Common myeloid progenitor, CD34-positive (primary cell): ENCODE measurements at regions not wholly inside any gene's neighbourhood (a gene's known extent, or its start where the extent isn't known, plus 50 kb on each side); places are given as distances from the start of the nearest gene placed in this dataset.

Experiments
- CTCF ChIA-PET: fragments of 350-600 bp; sonication (Branson Sonifier 250); formaldehyde crosslinking; loops from one replicate; lab custom pipeline; 2021; ENCODE audit warnings: antibody characterized with exemption; lab: Charles Lee
- POLR2A ChIA-PET: fragments of 350-600 bp; sonication (Branson Sonifier 250); formaldehyde crosslinking; loops from one replicate; lab custom pipeline; 2021; ENCODE audit warnings: antibody characterized with exemption; lab: Charles Lee
- DNase-seq, 3 donors: peaks; one replicate each; pipeline versions ENCODE4 v3.0.0 to v3.0.0-alpha.2; 2013
- H3K27ac ChIP-seq, 2 experiments: 1 replicate in 1 of 2; 2 replicates in 1 of 2; pipeline ENCODE4 v1.7.0; 2013; ENCODE audit warnings: inconsistent platforms in 2 of 2, low read length in 2 of 2, mild to moderate bottlenecking in 2 of 2, low read depth in 1 of 2, moderate library complexity in 1 of 2; ENCODE audit not compliant: severe bottlenecking in 2 of 2, insufficient read depth in 1 of 2, poor library complexity in 1 of 2
- H3K27me3 ChIP-seq, 5 experiments: replicated peaks in 2 of 5; 1 replicate in 3 of 5; 2 replicates in 2 of 5; pipeline versions ENCODE4 v1.6.1 to v1.7.0; 2013; ENCODE audit warnings: low read length in 4 of 5, mild to moderate bottlenecking in 2 of 5, moderate library complexity in 2 of 5, inconsistent platforms in 1 of 5; ENCODE audit not compliant: insufficient read depth in 5 of 5, control insufficient read depth in 4 of 5
- H3K36me3 ChIP-seq, 4 experiments: 1 replicate in 2 of 4; 2 replicates in 2 of 4; pipeline versions ENCODE4 v1.6.1 to v1.7.0; 2013; ENCODE audit warnings: low read length in 3 of 4, control low read depth in 1 of 4, mild to moderate bottlenecking in 1 of 4; ENCODE audit not compliant: control insufficient read depth in 4 of 4, insufficient read depth in 4 of 4
- H3K4me1 ChIP-seq, 4 experiments: 1 replicate in 3 of 4; 2 replicates in 1 of 4; pipeline versions ENCODE4 v1.6.1 to v1.7.1; 2013; ENCODE audit warnings: low read length in 3 of 4, mild to moderate bottlenecking in 3 of 4, control low read depth in 1 of 4, inconsistent platforms in 1 of 4, moderate library complexity in 1 of 4; ENCODE audit not compliant: control insufficient read depth in 4 of 4, insufficient read depth in 4 of 4; ENCODE audit errors: control extremely low read depth in 1 of 4
- H3K4me3 ChIP-seq, 7 experiments: 1 replicate in 4 of 7; 2 replicates in 3 of 7; pipeline versions ENCODE4 v1.5.1 to v1.7.0; 2013; ENCODE audit warnings: mild to moderate bottlenecking in 7 of 7, low read length in 6 of 7, moderate library complexity in 6 of 7, inconsistent platforms in 2 of 7, low read depth in 2 of 7, control low read depth in 1 of 7; ENCODE audit not compliant: insufficient read depth in 4 of 7, control insufficient read depth in 1 of 7; ENCODE audit errors: extremely low read depth in 1 of 7
- H3K9me3 ChIP-seq, 5 experiments: 1 replicate in 4 of 5; 2 replicates in 1 of 5; pipeline versions ENCODE4 v1.6.1 to v1.7.1; 2013; ENCODE audit warnings: low read length in 4 of 5, mild to moderate bottlenecking in 2 of 5, inconsistent platforms in 1 of 5, low read depth in 1 of 5, moderate library complexity in 1 of 5; ENCODE audit not compliant: control insufficient read depth in 4 of 5, insufficient read depth in 2 of 5; ENCODE audit errors: control extremely low read depth in 1 of 5
- WGBS: methylation state at CpG from one replicate; pipeline ENCODE4 v1.1.5; 2013; ENCODE audit not compliant: insufficient coverage; 5-methylcytosine and 5-hydroxymethylcytosine counted together

- H3K4me3 ChIP-seq: no peak overlapping the region
- WGBS: no CpG with 5 or more reads among the region's 1 CpG
- no peak for DNase-seq
- H3K36me3 ChIP-seq: no peaks in the 10 kb centered on the region
- ChIA-PET POLR2A (interaction anchor here (0.6 kb wide), 1 partner anchor 16 kb away, joined by 3 read pairs; no protein-coding TSS in a partner anchor), CTCF (interaction anchor here (1.1 kb wide), 1 partner anchor 9 kb away, joined by 4 read pairs; no protein-coding TSS in a partner anchor)
- H3K27ac ChIP-seq: no peak overlapping the region
- no peaks in the 10 kb centered on the region for H3K27me3 ChIP-seq
- no peaks in the 10 kb centered on the region for H3K9me3 ChIP-seq
- no peaks in the 10 kb centered on the region for H3K4me1 ChIP-seq
Observed at GRCh38 chr6:126812651-126813050, 305.8 kb upstream of the RSPO3 start.

GRCh38 chr6:126820634-126821033 lies 297.8 kb upstream of the RSPO3 start:
- ChIA-PET POLR2A (no interaction called here), CTCF (no interaction called here)
- H3K27me3 ChIP-seq: peaks cover 0 to 3% (median 2%) of the 10 kb centered on the region in 5 experiments
- H3K27ac ChIP-seq: no peak overlapping the region
- no peaks in the 10 kb centered on the region for H3K36me3 ChIP-seq
- H3K9me3 ChIP-seq: no peaks in the 10 kb centered on the region
- 100% methylated on average over 2 of the region's 3 CpGs for WGBS
- H3K4me1 ChIP-seq: no peaks in the 10 kb centered on the region
- no peak overlapping the region for H3K4me3 ChIP-seq
- DNase-seq: no peak

GRCh38 chr6:126821706-126822105 lies 296.8 kb upstream of the RSPO3 start:
- CTCF ChIA-PET: interaction anchor here (1.0 kb wide), 1 partner anchor 8 kb away, joined by 3 read pairs; no protein-coding TSS in a partner anchor
- POLR2A ChIA-PET: no interaction called here
- 100% methylated on average over 1 of the region's 2 CpGs for WGBS

GRCh38 chr6:126824226-126824625 lies 294.2 kb upstream of the RSPO3 start:
- Histone ChIP-seq H3K27me3 (peaks cover 0 to 5% (median 2%) of the 10 kb centered on the region in 5 experiments), H3K4me3 (no peak overlapping the region), H3K27ac (no peak overlapping the region), H3K9me3 (no peaks in the 10 kb centered on the region), H3K36me3 (no peaks in the 10 kb centered on the region), H3K4me1 (no peaks in the 10 kb centered on the region)
- no CpG with 5 or more reads among the region's 2 CpGs for WGBS
- DNase-seq: no peak
- CTCF ChIA-PET: no interaction called here
- POLR2A ChIA-PET: no interaction called here

More at GRCh38 chr6:126821706-126822105, 296.8 kb upstream of the RSPO3 start:
- H3K27me3 ChIP-seq: peaks cover 0 to 4% (median 2%) of the 10 kb centered on the region in 5 experiments
- H3K27ac ChIP-seq: no peak overlapping the region
- no peaks in the 10 kb centered on the region for H3K4me1 ChIP-seq
- no peak overlapping the region for H3K4me3 ChIP-seq
- H3K9me3 ChIP-seq: no peaks in the 10 kb centered on the region
- H3K36me3 ChIP-seq: no peaks in the 10 kb centered on the region
- DNase-seq: no peak

GRCh38 chr6:126824815-126825214 lies 293.7 kb upstream of the RSPO3 start:
- Histone ChIP-seq H3K36me3 (no peaks in the 10 kb centered on the region), H3K9me3 (no peaks in the 10 kb centered on the region), H3K27ac (no peak overlapping the region), H3K4me1 (no peaks in the 10 kb centered on the region), H3K4me3 (no peak overlapping the region), H3K27me3 (peaks cover 0 to 5% (median 2%) of the 10 kb centered on the region in 5 experiments)
- ChIA-PET POLR2A (no interaction called here), CTCF (no interaction called here)
- no peak for DNase-seq
- WGBS: 92% methylated on average over 2 of the region's 2 CpGs

- no peak for DNase-seq
- H3K9me3 ChIP-seq: no peaks in the 10 kb centered on the region
- H3K36me3 ChIP-seq: no peaks in the 10 kb centered on the region
- WGBS: no CpG with 5 or more reads among the region's 1 CpG
- no peak overlapping the region for H3K27ac ChIP-seq
- H3K27me3 ChIP-seq: peaks cover 0 to 5% (median 2%) of the 10 kb centered on the region in 5 experiments
- H3K4me1 ChIP-seq: no peaks in the 10 kb centered on the region
- CTCF ChIA-PET: no interaction called here
- no peak overlapping the region for H3K4me3 ChIP-seq
- POLR2A ChIA-PET: no interaction called here
Observed at GRCh38 chr6:126826166-126826714, 292.2 kb upstream of the RSPO3 start.

- H3K9me3 ChIP-seq: no peaks in the 10 kb centered on the region
- WGBS: no CpG with 5 or more reads among the region's 5 CpGs
- ChIA-PET CTCF (no interaction called here), POLR2A (no interaction called here)
- H3K36me3 ChIP-seq: no peaks in the 10 kb centered on the region
- H3K4me1 ChIP-seq: no peaks in the 10 kb centered on the region
- no peak for DNase-seq
- no peak overlapping the region for H3K4me3 ChIP-seq
- H3K27ac ChIP-seq: no peak overlapping the region
- peaks cover 0 to 1% (median 0%) of the 10 kb centered on the region in 5 experiments for H3K27me3 ChIP-seq
Observed at GRCh38 chr6:126831461-126831860, 287.0 kb upstream of the RSPO3 start.
